ENCODE measurements at regions not wholly inside any gene's neighbourhood (a gene's known extent, or its start where the extent isn't known, plus 50 kb on each side); places are given as distances from the start of the nearest gene placed in this dataset.

GRCh38 chr20:55097621-55098020 lies 622.2 kb downstream of the DOK5 start:
- Mint-ChIP-seq H3K4me1 (ENCODE audit: low read depth) (no peaks in the 10 kb centered on the region), H3K4me3 (ENCODE audit: unreplicated experiment) (no peak overlapping the region), H3K9me3 (ENCODE audit: low read depth) (peaks cover 18% of the 10 kb centered on the region), H3K36me3 (ENCODE audit: low read depth) (no peaks in the 10 kb centered on the region), H3K27me3 (ENCODE audit: low read depth) (no peaks in the 10 kb centered on the region), H3K27ac (ENCODE audit: unreplicated experiment) (no peak overlapping the region)
- TF ChIP-seq, protein P1, sequence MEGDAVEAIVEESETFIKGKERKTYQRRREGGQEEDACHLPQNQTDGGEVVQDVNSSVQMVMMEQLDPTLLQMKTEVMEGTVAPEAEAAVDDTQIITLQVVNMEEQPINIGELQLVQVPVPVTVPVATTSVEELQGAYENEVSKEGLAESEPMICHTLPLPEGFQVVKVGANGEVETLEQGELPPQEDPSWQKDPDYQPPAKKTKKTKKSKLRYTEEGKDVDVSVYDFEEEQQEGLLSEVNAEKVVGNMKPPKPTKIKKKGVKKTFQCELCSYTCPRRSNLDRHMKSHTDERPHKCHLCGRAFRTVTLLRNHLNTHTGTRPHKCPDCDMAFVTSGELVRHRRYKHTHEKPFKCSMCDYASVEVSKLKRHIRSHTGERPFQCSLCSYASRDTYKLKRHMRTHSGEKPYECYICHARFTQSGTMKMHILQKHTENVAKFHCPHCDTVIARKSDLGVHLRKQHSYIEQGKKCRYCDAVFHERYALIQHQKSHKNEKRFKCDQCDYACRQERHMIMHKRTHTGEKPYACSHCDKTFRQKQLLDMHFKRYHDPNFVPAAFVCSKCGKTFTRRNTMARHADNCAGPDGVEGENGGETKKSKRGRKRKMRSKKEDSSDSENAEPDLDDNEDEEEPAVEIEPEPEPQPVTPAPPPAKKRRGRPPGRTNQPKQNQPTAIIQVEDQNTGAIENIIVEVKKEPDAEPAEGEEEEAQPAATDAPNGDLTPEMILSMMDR (IDR thresholded peaks at IDR 0.05), result no peak
- DNase-seq (ENCODE audit: low spot score), result no peak

GRCh38 chr20:55095745-55096400 lies 620.5 kb downstream of the DOK5 start:
- H3K4me1 Mint-ChIP-seq (ENCODE audit: low read depth), result no peaks in the 10 kb centered on the region
- peaks cover 9% of the 10 kb centered on the region for H3K9me3 Mint-ChIP-seq (ENCODE audit: low read depth)
- H3K4me3 Mint-ChIP-seq (ENCODE audit: unreplicated experiment), result no peak overlapping the region
- no peak for DNase-seq (ENCODE audit: low spot score)
- no peaks in the 10 kb centered on the region for H3K27me3 Mint-ChIP-seq (ENCODE audit: low read depth)
- TF ChIP-seq, protein P1 (IDR thresholded peaks at IDR 0.05), result no peak
- H3K36me3 Mint-ChIP-seq (ENCODE audit: low read depth), result no peaks in the 10 kb centered on the region
- no peak overlapping the region for H3K27ac Mint-ChIP-seq (ENCODE audit: unreplicated experiment)

DNA sequence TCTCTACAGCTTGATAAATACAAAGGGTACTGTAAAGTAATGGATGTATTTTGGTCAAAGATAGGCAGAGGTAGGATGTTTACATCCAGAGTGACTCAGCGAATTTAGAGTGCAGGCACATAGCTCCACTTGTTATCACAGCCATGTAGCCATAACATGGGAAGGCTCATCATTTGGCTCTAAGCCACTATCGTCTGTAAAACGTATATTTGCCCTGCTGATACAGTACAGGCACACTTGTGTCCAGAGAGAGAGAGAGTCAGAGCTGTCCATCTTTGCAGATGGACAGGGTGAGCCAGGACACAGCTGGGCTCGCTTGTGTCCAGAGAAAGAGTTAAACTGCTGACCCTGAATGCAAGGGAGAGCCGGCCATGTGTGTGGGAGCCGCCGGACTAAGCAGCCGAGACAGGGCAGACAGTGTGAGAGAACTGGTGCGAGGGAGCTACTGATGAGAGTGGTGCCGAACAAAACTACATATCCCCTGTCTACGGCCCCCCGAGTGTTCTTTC lies 619.0 kb downstream of the DOK5 start:
- no peak overlapping the region for H3K4me3 Mint-ChIP-seq (ENCODE audit: unreplicated experiment)
- no peaks in the 10 kb centered on the region for H3K4me1 Mint-ChIP-seq (ENCODE audit: low read depth)
- no peaks in the 10 kb centered on the region for H3K36me3 Mint-ChIP-seq (ENCODE audit: low read depth)
- no peak overlapping the region for H3K27ac Mint-ChIP-seq (ENCODE audit: unreplicated experiment)
- TF ChIP-seq, protein P1 (IDR thresholded peaks at IDR 0.05), result no peak
- H3K27me3 Mint-ChIP-seq (ENCODE audit: low read depth), result no peaks in the 10 kb centered on the region
- no peak for DNase-seq (ENCODE audit: low spot score)
- peaks cover 12% of the 10 kb centered on the region for H3K9me3 Mint-ChIP-seq (ENCODE audit: low read depth)

DNA sequence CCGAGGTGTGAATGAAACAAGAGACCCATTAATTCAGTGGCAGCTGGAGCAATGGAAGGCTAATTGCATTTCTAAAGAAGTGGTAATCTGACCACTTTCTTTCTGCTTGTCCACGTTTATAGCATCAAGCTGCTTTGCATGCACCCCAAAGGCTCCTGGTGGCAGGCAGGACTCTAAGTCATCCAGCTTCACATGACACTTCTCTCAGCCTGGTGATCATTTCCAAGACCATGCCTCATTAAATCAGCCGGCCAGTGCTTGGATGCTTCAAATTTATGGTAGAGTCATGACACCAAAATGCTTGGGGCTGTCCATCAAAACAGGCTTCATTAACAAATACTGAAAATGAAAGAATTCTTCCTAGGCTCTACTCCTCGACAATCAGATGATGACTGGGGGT lies 614.9 kb downstream of the DOK5 start:
- H3K27me3 Mint-ChIP-seq (ENCODE audit: low read depth), result no peaks in the 10 kb centered on the region
- no peak for DNase-seq (ENCODE audit: low spot score)
- H3K9me3 Mint-ChIP-seq (ENCODE audit: low read depth), result peaks cover 15% of the 10 kb centered on the region
- TF ChIP-seq, protein P1 (IDR thresholded peaks at IDR 0.05), result no peak
- no peaks in the 10 kb centered on the region for H3K4me1 Mint-ChIP-seq (ENCODE audit: low read depth)
- no peak overlapping the region for H3K4me3 Mint-ChIP-seq (ENCODE audit: unreplicated experiment)
- no peaks in the 10 kb centered on the region for H3K36me3 Mint-ChIP-seq (ENCODE audit: low read depth)
- H3K27ac Mint-ChIP-seq (ENCODE audit: unreplicated experiment), result no peak overlapping the region

DNA sequence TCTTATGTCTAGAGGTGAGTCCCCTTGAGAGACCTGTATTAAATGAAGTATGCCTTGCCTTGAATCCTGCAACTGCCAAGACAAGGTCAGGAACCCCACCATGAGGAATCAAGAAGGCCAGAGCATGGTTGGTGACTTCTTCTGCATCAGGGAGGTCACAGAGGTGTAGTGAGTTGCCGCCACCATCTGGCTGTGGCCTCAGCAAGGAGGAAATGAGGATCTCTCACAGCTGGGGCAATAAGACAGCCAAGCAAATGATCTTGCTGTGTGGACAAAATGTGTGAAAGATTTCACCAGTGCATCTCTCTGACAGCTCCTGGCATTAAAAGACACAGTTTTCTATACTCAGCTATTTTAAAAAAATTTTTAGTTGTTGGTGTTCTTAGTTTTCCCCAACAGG lies 611.0 kb downstream of the DOK5 start:
- Mint-ChIP-seq H3K36me3 (ENCODE audit: low read depth) (no peaks in the 10 kb centered on the region), H3K4me1 (ENCODE audit: low read depth) (no peaks in the 10 kb centered on the region), H3K27me3 (ENCODE audit: low read depth) (no peaks in the 10 kb centered on the region), H3K27ac (ENCODE audit: unreplicated experiment) (no peak overlapping the region), H3K4me3 (ENCODE audit: unreplicated experiment) (no peak overlapping the region), H3K9me3 (ENCODE audit: low read depth) (peaks cover 9% of the 10 kb centered on the region)
- TF ChIP-seq, protein P1 (IDR thresholded peaks at IDR 0.05), result no peak
- no peak for DNase-seq (ENCODE audit: low spot score)

Measured in chondrocyte (in vitro differentiated cells).